Stimulated activated CD4-positive, alpha-beta T cell treated with anti-CD3 and anti-CD28 coated beads, Interleukin-12 subunit alpha, Interleukin-12 subunit beta, amount 100 ng/mL, for 24 hours (primary cell): ENCODE measurements at regions not wholly inside any gene's neighbourhood (a gene's known extent, or its start where the extent isn't known, plus 50 kb on each side); places are given as distances from the start of the nearest gene placed in this dataset.
"Not testable (repeated sequence)": the region's sequence is repeated elsewhere in the genome, so short reads cannot be mapped to it uniquely, and the experiment has no call there.

Source experiments
- DNase-seq, 2 experiments: peaks; one replicate each; pipeline ENCODE4 v3.0.0-alpha.2; 2020; ENCODE audit warnings: low read depth in 2 of 2

GRCh38 chr9:75197561-75197960, 109.2 kb downstream of the OSTF1 start:
- DNase-seq, result no peak

GRCh38 chr9:75198436-75198835, 110.1 kb downstream of the OSTF1 start:
- DNase-seq, result no peak

GRCh38 chr9:75200892-75201470, 112.7 kb downstream of the OSTF1 start:
- DNase-seq, result no peak

- no peak for DNase-seq
Measured at GRCh38 chr9:75201480-75202209, 113.3 kb downstream of the OSTF1 start.

GRCh38 chr9:75207997-75208396, 119.7 kb downstream of the OSTF1 start:
- not testable (repeated sequence) for DNase-seq

- no peak for DNase-seq
Measured at GRCh38 chr9:75210215-75210614, 121.9 kb downstream of the OSTF1 start.

- DNase-seq, result no peak
Measured at GRCh38 chr9:75213765-75214164, 125.5 kb downstream of the OSTF1 start.

- DNase-seq, result no peak
Measured at GRCh38 chr9:75226403-75227139, 138.3 kb downstream of the OSTF1 start.

- DNase-seq, result no peak
Measured at GRCh38 chr9:75228893-75229292, 140.6 kb downstream of the OSTF1 start.

GRCh38 chr9:75229605-75230332, 141.5 kb downstream of the OSTF1 start:
- no peak for DNase-seq

- DNase-seq, result no peak
Measured at GRCh38 chr9:75230469-75230868, 142.2 kb downstream of the OSTF1 start.

GRCh38 chr9:75231167-75231566, 142.9 kb downstream of the OSTF1 start:
- DNase-seq, result no peak

- DNase-seq, result no peak
Measured at GRCh38 chr9:75233011-75233410, 144.7 kb downstream of the OSTF1 start.

- no peak for DNase-seq
Measured at GRCh38 chr9:75235632-75236031, 147.3 kb downstream of the OSTF1 start.

- peak in 1 of 2 experiments; percentile 5 for DNase-seq
Measured at GRCh38 chr9:75238311-75238976, 150.1 kb downstream of the OSTF1 start.

GRCh38 chr9:75239176-75239575, 150.9 kb downstream of the OSTF1 start:
- DNase-seq, result no peak

- DNase-seq, result no peak
Measured at GRCh38 chr9:75242426-75242825, 154.1 kb downstream of the OSTF1 start.

GRCh38 chr9:75246949-75247348, 158.6 kb downstream of the OSTF1 start:
- DNase-seq, result no peak

GRCh38 chr9:75265525-75265972, 177.2 kb downstream of the OSTF1 start:
- DNase-seq, result peak in 1 of 2 experiments; percentile 32

- DNase-seq, result no peak
Measured at GRCh38 chr9:75269197-75269596, 180.9 kb downstream of the OSTF1 start.

GRCh38 chr9:75273055-75273454, 184.7 kb downstream of the OSTF1 start:
- not testable (repeated sequence) for DNase-seq

GRCh38 chr9:75274781-75275180, 186.5 kb downstream of the OSTF1 start:
- DNase-seq, result no peak
